ENCODE measurements at regions not wholly inside any gene's neighbourhood (a gene's known extent, or its start where the extent isn't known, plus 50 kb on each side); places are given as distances from the start of the nearest gene placed in this dataset.

- H3K4me1 ChIP-seq, result peaks cover 0 to 12% of the 10 kb centered on the region in 2 donors
- no peak for TF ChIP-seq CTCF (IDR thresholded peaks at IDR 0.05)
- no peak overlapping the region for H3K4me3 ChIP-seq
- no peak overlapping the region for H3K27ac ChIP-seq
- H3K9me3 ChIP-seq, result no peaks in the 10 kb centered on the region
- no peak for DNase-seq (ENCODE audit: low spot score)
- no peaks in the 10 kb centered on the region for H3K27me3 ChIP-seq
- H3K36me3 ChIP-seq, result no peaks in the 10 kb centered on the region
These were observed 187.8 kb downstream of the MYLK4 start for GRCh38 chr6:2562721-2563451.

DNA sequence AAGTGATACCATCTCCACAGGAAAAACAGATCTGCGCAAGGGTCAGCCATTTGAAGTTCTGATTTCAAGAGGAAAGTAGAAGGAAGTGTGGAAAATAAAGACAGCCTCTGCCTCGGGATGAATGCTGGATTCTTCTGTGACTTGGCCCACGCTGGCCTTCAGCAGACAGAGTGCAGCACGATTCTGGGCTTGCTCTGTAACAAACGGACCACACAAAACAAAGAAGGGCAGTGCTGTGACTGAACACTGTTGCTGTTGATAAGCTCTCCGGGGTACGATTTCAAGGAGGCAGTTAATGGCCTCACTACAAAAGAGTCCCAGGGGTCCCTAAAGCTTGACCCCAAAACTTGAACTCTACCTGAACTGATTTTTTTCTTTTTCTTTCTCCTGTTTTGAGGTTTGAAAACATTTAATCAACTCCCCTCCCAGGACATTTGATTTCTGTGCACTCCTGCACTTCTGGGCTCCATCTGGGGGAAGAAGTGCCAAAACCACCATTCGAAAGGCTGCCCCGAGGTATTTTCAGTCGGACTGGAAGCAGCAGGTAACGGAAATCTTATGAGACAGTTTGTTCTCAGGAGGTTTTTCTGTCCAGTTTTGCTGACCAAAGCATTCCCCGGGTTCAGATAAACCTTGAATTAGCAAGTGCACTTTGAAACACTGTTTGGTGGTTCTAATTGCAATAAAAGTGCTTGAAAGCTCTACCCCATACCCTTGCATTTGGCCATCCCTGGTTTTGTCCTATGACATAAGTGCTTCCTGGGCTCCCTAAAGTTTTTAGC is 189.6 kb downstream of the MYLK4 start:
- no peaks in the 10 kb centered on the region for H3K27me3 ChIP-seq
- H3K4me1 ChIP-seq, result peaks cover 0 to 12% of the 10 kb centered on the region in 2 donors
- no peak for DNase-seq (ENCODE audit: low spot score)
- TF ChIP-seq CTCF (IDR thresholded peaks at IDR 0.05), result no peak
- peak overlapping the region in 1 of 2 donors; percentile 33 for H3K27ac ChIP-seq
- no peak overlapping the region for H3K4me3 ChIP-seq
- no peaks in the 10 kb centered on the region for H3K9me3 ChIP-seq
- no peaks in the 10 kb centered on the region for H3K36me3 ChIP-seq

- TF ChIP-seq CTCF (IDR thresholded peaks at IDR 0.05), result no peak
- no peaks in the 10 kb centered on the region for H3K27me3 ChIP-seq
- no peaks in the 10 kb centered on the region for H3K36me3 ChIP-seq
- H3K27ac ChIP-seq, result peak overlapping the region in 1 of 2 donors; percentile 33
- no peak for DNase-seq (ENCODE audit: low spot score)
- no peak overlapping the region for H3K4me3 ChIP-seq
- H3K4me1 ChIP-seq, result peaks cover 0 to 12% of the 10 kb centered on the region in 2 donors
- no peaks in the 10 kb centered on the region for H3K9me3 ChIP-seq
These were observed 190.4 kb downstream of the MYLK4 start for GRCh38 chr6:2560140-2560818.

DNA sequence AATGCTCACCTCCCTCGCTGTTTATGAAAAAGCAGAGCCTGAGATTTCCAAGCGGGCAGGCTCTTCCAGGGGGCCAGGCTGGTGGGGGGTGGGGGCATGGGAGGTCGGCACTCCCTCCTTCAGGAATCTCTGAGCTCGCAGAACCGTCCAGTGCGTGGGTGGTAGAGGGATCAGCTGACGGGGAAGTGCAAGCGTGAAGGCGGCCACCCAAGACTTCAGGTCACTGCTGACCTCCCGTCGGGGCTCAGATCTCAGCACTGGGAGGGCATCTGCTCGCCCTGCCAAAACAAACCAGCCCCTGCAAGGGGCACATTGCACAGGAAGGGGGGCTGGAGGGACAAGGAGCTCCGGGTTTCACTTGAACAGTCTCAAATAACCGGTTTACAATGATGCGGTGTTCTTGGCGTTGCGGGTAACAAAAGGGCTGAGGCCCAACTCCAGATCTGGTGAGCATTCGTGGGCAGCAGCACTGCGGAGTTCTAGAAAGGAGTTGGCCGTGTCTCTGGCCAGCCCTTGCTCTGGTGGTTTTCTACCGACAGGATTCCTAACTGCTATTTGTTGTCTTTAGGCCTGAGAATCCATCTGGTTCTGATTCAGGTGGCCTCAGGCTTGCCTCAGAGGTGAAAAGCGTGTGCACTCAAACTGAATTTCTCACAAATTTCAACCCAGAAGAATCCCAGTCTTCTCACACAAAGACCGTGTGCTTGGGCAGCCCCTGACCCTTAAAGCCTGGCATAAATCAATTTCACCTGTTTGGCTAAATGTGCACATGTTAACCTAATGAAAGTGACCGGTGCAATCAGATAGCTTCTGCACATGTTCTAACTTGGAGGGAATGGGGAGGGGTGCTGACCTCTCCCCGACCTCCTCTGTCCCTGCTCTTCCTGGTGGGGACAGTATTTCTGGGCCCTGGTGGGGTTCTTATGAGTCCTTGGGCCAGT is 191.6 kb downstream of the MYLK4 start:
- peak; percentile 18 for DNase-seq (ENCODE audit: low spot score)
- H3K27me3 ChIP-seq, result no peaks in the 10 kb centered on the region
- no peak overlapping the region for H3K27ac ChIP-seq
- no peaks in the 10 kb centered on the region for H3K36me3 ChIP-seq
- no peaks in the 10 kb centered on the region for H3K9me3 ChIP-seq
- TF ChIP-seq CTCF (IDR thresholded peaks at IDR 0.05), result no peak
- peaks cover 0 to 12% of the 10 kb centered on the region in 2 donors for H3K4me1 ChIP-seq
- no peak overlapping the region for H3K4me3 ChIP-seq

DNA sequence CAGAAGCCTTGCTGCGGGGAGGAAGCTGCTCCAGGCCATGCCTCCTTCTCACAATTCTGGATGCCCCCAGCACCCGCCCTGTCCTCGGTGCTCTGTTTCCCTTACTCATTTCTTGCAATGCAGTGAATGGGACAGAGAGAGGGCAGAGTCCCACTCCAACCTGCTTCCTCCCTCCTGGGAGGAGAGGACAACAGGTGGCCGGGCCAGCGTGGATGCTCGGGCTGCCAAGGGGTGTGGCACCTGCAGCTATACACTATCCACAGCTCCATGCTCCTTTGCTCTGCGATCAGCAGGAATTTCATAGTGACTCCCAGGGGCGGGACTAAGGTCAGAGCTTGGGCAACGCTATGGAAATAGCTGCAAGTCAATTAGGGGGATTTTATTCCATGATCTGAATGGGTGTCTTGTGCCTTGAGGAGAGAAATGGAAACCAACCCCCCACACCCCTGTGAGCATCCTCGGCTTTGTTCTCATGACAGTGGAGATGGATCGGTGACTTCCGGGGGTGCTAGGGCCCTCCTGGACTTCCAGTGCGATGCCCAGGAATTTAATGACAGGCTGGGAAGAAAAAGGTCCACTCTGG is 192.5 kb downstream of the MYLK4 start:
- peaks cover 0 to 5% of the 10 kb centered on the region in 2 donors for H3K4me1 ChIP-seq
- no peaks in the 10 kb centered on the region for H3K36me3 ChIP-seq
- DNase-seq (ENCODE audit: low spot score), result no peak
- no peak overlapping the region for H3K27ac ChIP-seq
- no peak for TF ChIP-seq CTCF (IDR thresholded peaks at IDR 0.05)
- no peak overlapping the region for H3K4me3 ChIP-seq
- H3K9me3 ChIP-seq, result no peaks in the 10 kb centered on the region
- no peaks in the 10 kb centered on the region for H3K27me3 ChIP-seq
